ENCODE measurements at regions not wholly inside any gene's neighbourhood (a gene's known extent, or its start where the extent isn't known, plus 50 kb on each side); places are given as distances from the start of the nearest gene placed in this dataset.

- DNase-seq, result no peak
Observed at GRCh38 chr2:34492561-34493455, 893.7 kb upstream of the FAM98A start.

GRCh38 chr2:34486965-34487364 is 887.9 kb upstream of the FAM98A start:
- no peak for DNase-seq

- no peak for DNase-seq
Observed at GRCh38 chr2:34481542-34481941, 882.4 kb upstream of the FAM98A start.

- no peak for DNase-seq
Observed at GRCh38 chr2:34480366-34480765, 881.3 kb upstream of the FAM98A start.

- no peak for DNase-seq
Observed at GRCh38 chr2:34475156-34475555, 876.1 kb upstream of the FAM98A start.

GRCh38 chr2:34474646-34475045 is 875.5 kb upstream of the FAM98A start:
- DNase-seq, result no peak

- DNase-seq, result no peak
Observed at GRCh38 chr2:34447097-34447496, 848.0 kb upstream of the FAM98A start.

- DNase-seq, result no peak
Observed at GRCh38 chr2:34423301-34423700, 824.2 kb upstream of the FAM98A start.

GRCh38 chr2:34419856-34420255 is 820.8 kb upstream of the FAM98A start:
- no peak for DNase-seq

GRCh38 chr2:34416856-34417255 is 817.8 kb upstream of the FAM98A start:
- no peak for DNase-seq

- no peak for DNase-seq
Observed at GRCh38 chr2:34414856-34415255, 815.8 kb upstream of the FAM98A start.

- no peak for DNase-seq
Observed at GRCh38 chr2:34408100-34408499, 809.0 kb upstream of the FAM98A start.

GRCh38 chr2:34403512-34403911 is 804.4 kb upstream of the FAM98A start:
- no peak for DNase-seq

- DNase-seq, result no peak
Observed at GRCh38 chr2:34402376-34402775, 803.3 kb upstream of the FAM98A start.

GRCh38 chr2:34401186-34401585 is 802.1 kb upstream of the FAM98A start:
- DNase-seq, result no peak

- DNase-seq, result no peak
Observed at GRCh38 chr2:34388446-34388845, 789.3 kb upstream of the FAM98A start.

- DNase-seq, result no peak
Observed at GRCh38 chr2:34387536-34387935, 788.4 kb upstream of the FAM98A start.

GRCh38 chr2:34379586-34379985 is 780.5 kb upstream of the FAM98A start:
- DNase-seq, result no peak

GRCh38 chr2:34373586-34374233 is 774.6 kb upstream of the FAM98A start:
- DNase-seq, result no peak

- no peak for DNase-seq
Observed at GRCh38 chr2:34372967-34373366, 773.9 kb upstream of the FAM98A start.

GRCh38 chr2:34371711-34372110 is 772.6 kb upstream of the FAM98A start:
- DNase-seq, result no peak

- no peak for DNase-seq
Observed at GRCh38 chr2:34368304-34368703, 769.2 kb upstream of the FAM98A start.

- no peak for DNase-seq
Observed at GRCh38 chr2:34365932-34366331, 766.8 kb upstream of the FAM98A start.

GRCh38 chr2:34365512-34365911 is 766.4 kb upstream of the FAM98A start:
- no peak for DNase-seq

Measured in activated CD4-positive, CD25-positive, alpha-beta regulatory T cell treated with anti-CD3 and anti-CD28 coated beads, Interleukin-2, amount 50 U/mL, for 72 hours (primary cell).